ENCODE measurements at regions not wholly inside any gene's neighbourhood (a gene's known extent, or its start where the extent isn't known, plus 50 kb on each side); places are given as distances from the start of the nearest gene placed in this dataset.

GRCh38 chr7:35988818-35989217 lies 164.2 kb upstream of the EEPD1 start:
- Histone ChIP-seq H3K14ac (ENCODE audit: insufficient read depth, low read length) (no peak overlapping the region), H3K18ac (ENCODE audit: insufficient read length, low read depth, low read length) (no peak overlapping the region), H2AK5ac (ENCODE audit: insufficient read length, low read length) (no peak overlapping the region), H3K4me1 (ENCODE audit: insufficient read depth, low read length) (no peaks in the 10 kb centered on the region), H2BK5ac (ENCODE audit: insufficient read length, low read length) (no peak overlapping the region), H3K79me1 (ENCODE audit: insufficient read depth, low read depth, low read length, poor library complexity, severe bottlenecking) (no peaks in the 10 kb centered on the region), H3K27ac (ENCODE audit: insufficient read length, low read depth, low read length) (no peak overlapping the region), H2BK15ac (ENCODE audit: low read depth, low read length) (no peak overlapping the region), H3K79me2 (ENCODE audit: insufficient read depth, low read length) (no peaks in the 10 kb centered on the region), H3K56ac (ENCODE audit: insufficient read length, low read depth, low read length) (no peak overlapping the region), H2BK12ac (ENCODE audit: insufficient read length, low read depth, low read length) (no peak overlapping the region), H3K23me2 (ENCODE audit: insufficient read length, low read depth, low read length, poor library complexity, severe bottlenecking) (no peaks in the 10 kb centered on the region), H3T11ph (ENCODE audit: low read length) (no peak overlapping the region), H4K8ac (replicated peaks; ENCODE audit: insufficient read length, low read depth, low read length) (no peak overlapping the region), H3K4ac (ENCODE audit: low read depth, low read length) (no peak overlapping the region), H3K9me3 (ENCODE audit: control insufficient read depth, low read depth, low read length) (no peaks in the 10 kb centered on the region), H2BK120ac (ENCODE audit: low read depth, low read length, poor library complexity, severe bottlenecking) (no peak overlapping the region), H3K4me2 (ENCODE audit: insufficient read depth, insufficient read length, low read length) (no peak overlapping the region), H3K23ac (ENCODE audit: insufficient read length, low read depth, low read length) (no peak overlapping the region), H3K27me3 (ENCODE audit: insufficient read depth, low read length) (no peaks in the 10 kb centered on the region), H4K91ac (ENCODE audit: insufficient read length, low read depth, low read length) (no peak overlapping the region), H2AFZ (ENCODE audit: low read length) (no peak overlapping the region), H4K5ac (ENCODE audit: insufficient read length, low read depth, low read length) (no peak overlapping the region), H4K20me1 (ENCODE audit: control insufficient read depth, insufficient read depth, insufficient read length) (no peaks in the 10 kb centered on the region), H3K9ac (ENCODE audit: extremely low read depth, insufficient read length, low read length) (no peak overlapping the region), H2BK20ac (ENCODE audit: low read depth, low read length, poor library complexity, severe bottlenecking) (no peak overlapping the region)
- no peaks in the 10 kb centered on the region for H3K9me3 Mint-ChIP-seq
- no peak for DNase-seq
- WGBS (ENCODE audit: extremely low coverage, insufficient read length, low lambda C conversion rate) = no CpG with 5 or more reads among the region's 6 CpGs
- H3K4me1 Mint-ChIP-seq = peaks cover 5 to 7% of the 10 kb centered on the region in 2 experiments; a peak in 3 of 4 replicates
- H3K27ac Mint-ChIP-seq = no peak overlapping the region
- H3K36me3 Mint-ChIP-seq (ENCODE audit: insufficient read depth in 1 of 3, low read depth in 3 of 3) = no peaks in the 10 kb centered on the region
- no peak overlapping the region for H3K4me3 Mint-ChIP-seq
- no peaks in the 10 kb centered on the region; the same call in 1 of the 2 replicates for H3K27me3 Mint-ChIP-seq (ENCODE audit: low read depth)
- no peak for TF ChIP-seq CTCF (conservative IDR thresholded peaks at IDR 0.05)
